Activated naive CD4-positive, alpha-beta T cell treated with anti-CD3 and anti-CD28 coated beads for 36 hours (primary cell): ENCODE measurements at regions not wholly inside any gene's neighbourhood (a gene's known extent, or its start where the extent isn't known, plus 50 kb on each side); places are given as distances from the start of the nearest gene placed in this dataset.

Experiments used
- CTCF ChIA-PET: fragments of 350-600 bp; sonication (Branson Sonifier 250); formaldehyde crosslinking; loops from one replicate; lab custom pipeline; 2021; ENCODE audit warnings: antibody characterized with exemption; lab: Charles Lee
- DNase-seq: peaks from one replicate; pipeline ENCODE4 v3.0.0-alpha.2; 2020
- H3K27ac Mint-ChIP-seq: one replicate; pipeline ENCODE4 v1.8.0; 2021; ENCODE audit warnings: mild to moderate bottlenecking, mixed read lengths
- H3K27me3 Mint-ChIP-seq: one replicate; pipeline ENCODE4 v1.8.0; 2021; ENCODE audit warnings: low read depth, mixed read lengths
- H3K36me3 Mint-ChIP-seq: one replicate; pipeline ENCODE4 v1.8.0; 2021; ENCODE audit warnings: low read depth, mixed read lengths
- H3K4me1 Mint-ChIP-seq: one replicate; pipeline ENCODE4 v1.8.0; 2021; ENCODE audit warnings: low read depth, mixed read lengths
- H3K4me3 Mint-ChIP-seq: one replicate; pipeline ENCODE4 v1.8.0; 2021; ENCODE audit warnings: mild to moderate bottlenecking, moderate library complexity, mixed read lengths
- H3K9me3 Mint-ChIP-seq: one replicate; pipeline ENCODE4 v1.8.0; 2021; ENCODE audit warnings: mixed read lengths
- intact Hi-C: fragments of 100-400 bp; cut with micrococcal nuclease; formaldehyde crosslinking; loops from one replicate; pipeline ENCODE4 v1.15.1; 2023

- Mint-ChIP-seq H3K36me3 (no peaks in the 10 kb centered on the region), H3K27ac (no peak overlapping the region), H3K4me1 (no peaks in the 10 kb centered on the region), H3K4me3 (no peak overlapping the region), H3K9me3 (no peaks in the 10 kb centered on the region), H3K27me3 (peaks cover 3% of the 10 kb centered on the region)
- intact Hi-C loops: no loop called here
- CTCF ChIA-PET: no interaction called here
- no peak for DNase-seq
Observed at GRCh38 chr10:33725430-33725829, 391.0 kb upstream of the NRP1 start.

GRCh38 chr10:33723181-33723580, 388.7 kb upstream of the NRP1 start:
- no peaks in the 10 kb centered on the region for H3K36me3 Mint-ChIP-seq
- H3K9me3 Mint-ChIP-seq: no peaks in the 10 kb centered on the region
- CTCF ChIA-PET: no interaction called here
- no peaks in the 10 kb centered on the region for H3K4me1 Mint-ChIP-seq
- intact Hi-C loops: no loop called here
- DNase-seq: no peak
- no peak overlapping the region for H3K27ac Mint-ChIP-seq
- no peaks in the 10 kb centered on the region for H3K27me3 Mint-ChIP-seq
- H3K4me3 Mint-ChIP-seq: no peak overlapping the region

GRCh38 chr10:33722067-33722466, 387.6 kb upstream of the NRP1 start:
- no peak for DNase-seq
- no peak overlapping the region for H3K27ac Mint-ChIP-seq
- H3K4me1 Mint-ChIP-seq: no peaks in the 10 kb centered on the region
- CTCF ChIA-PET: no interaction called here
- no peaks in the 10 kb centered on the region for H3K27me3 Mint-ChIP-seq
- intact Hi-C loops: no loop called here
- no peak overlapping the region for H3K4me3 Mint-ChIP-seq
- H3K9me3 Mint-ChIP-seq: no peaks in the 10 kb centered on the region
- no peaks in the 10 kb centered on the region for H3K36me3 Mint-ChIP-seq

GRCh38 chr10:33721509-33721908, 387.0 kb upstream of the NRP1 start:
- Mint-ChIP-seq H3K27me3 (no peaks in the 10 kb centered on the region), H3K4me3 (no peak overlapping the region), H3K27ac (no peak overlapping the region), H3K9me3 (no peaks in the 10 kb centered on the region), H3K36me3 (no peaks in the 10 kb centered on the region), H3K4me1 (no peaks in the 10 kb centered on the region)
- intact Hi-C loops: no loop called here
- CTCF ChIA-PET: no interaction called here
- no peak for DNase-seq

- CTCF ChIA-PET: no interaction called here
- Mint-ChIP-seq H3K36me3 (no peaks in the 10 kb centered on the region), H3K4me1 (no peaks in the 10 kb centered on the region), H3K27me3 (peaks cover 4% of the 10 kb centered on the region), H3K27ac (no peak overlapping the region), H3K9me3 (no peaks in the 10 kb centered on the region), H3K4me3 (no peak overlapping the region)
- no peak for DNase-seq
- intact Hi-C loops: no loop called here
Observed at GRCh38 chr10:33720161-33720560, 385.7 kb upstream of the NRP1 start.

GRCh38 chr10:33719005-33719703, 384.7 kb upstream of the NRP1 start:
- H3K27me3 Mint-ChIP-seq: peaks cover 5% of the 10 kb centered on the region
- CTCF ChIA-PET: interaction anchor here (0.8 kb wide), 1 partner anchor 10 kb away, joined by 3 read pairs; no protein-coding TSS in a partner anchor

GRCh38 chr10:33716501-33717267, 382.2 kb upstream of the NRP1 start:
- Mint-ChIP-seq H3K4me3 (no peak overlapping the region), H3K27me3 (peaks cover 8% of the 10 kb centered on the region), H3K27ac (no peak overlapping the region), H3K4me1 (no peaks in the 10 kb centered on the region), H3K36me3 (no peaks in the 10 kb centered on the region), H3K9me3 (no peaks in the 10 kb centered on the region)
- DNase-seq: no peak
- intact Hi-C loops: no loop called here
- CTCF ChIA-PET: interaction anchor here (0.6 kb wide), 1 partner anchor 941 kb away, joined by 3 read pairs; no protein-coding TSS in a partner anchor

More at GRCh38 chr10:33719005-33719703, 384.7 kb upstream of the NRP1 start:
- Mint-ChIP-seq H3K9me3 (no peaks in the 10 kb centered on the region), H3K4me3 (no peak overlapping the region), H3K27ac (no peak overlapping the region), H3K4me1 (no peaks in the 10 kb centered on the region), H3K36me3 (no peaks in the 10 kb centered on the region)
- no peak for DNase-seq
- intact Hi-C loops: no loop called here

- H3K36me3 Mint-ChIP-seq: no peaks in the 10 kb centered on the region
- H3K4me1 Mint-ChIP-seq: no peaks in the 10 kb centered on the region
- H3K27me3 Mint-ChIP-seq: peaks cover 8% of the 10 kb centered on the region
- CTCF ChIA-PET: no interaction called here
- no peak for DNase-seq
- H3K9me3 Mint-ChIP-seq: no peaks in the 10 kb centered on the region
- no peak overlapping the region for H3K27ac Mint-ChIP-seq
- no peak overlapping the region for H3K4me3 Mint-ChIP-seq
- intact Hi-C loops: no loop called here
Observed at GRCh38 chr10:33715303-33715975, 381.0 kb upstream of the NRP1 start.

GRCh38 chr10:33712825-33713224, 378.4 kb upstream of the NRP1 start:
- no peaks in the 10 kb centered on the region for H3K36me3 Mint-ChIP-seq
- H3K27me3 Mint-ChIP-seq: peaks cover 8% of the 10 kb centered on the region
- H3K4me3 Mint-ChIP-seq: no peak overlapping the region
- H3K27ac Mint-ChIP-seq: no peak overlapping the region
- CTCF ChIA-PET: no interaction called here
- no peak for DNase-seq
- intact Hi-C loops: no loop called here
- no peaks in the 10 kb centered on the region for H3K9me3 Mint-ChIP-seq
- no peaks in the 10 kb centered on the region for H3K4me1 Mint-ChIP-seq

GRCh38 chr10:33710006-33710405, 375.5 kb upstream of the NRP1 start:
- Mint-ChIP-seq H3K36me3 (no peaks in the 10 kb centered on the region), H3K9me3 (no peaks in the 10 kb centered on the region), H3K4me1 (no peaks in the 10 kb centered on the region), H3K27ac (no peak overlapping the region), H3K27me3 (peaks cover 13% of the 10 kb centered on the region), H3K4me3 (no peak overlapping the region)
- intact Hi-C loops: no loop called here
- no peak for DNase-seq
- CTCF ChIA-PET: interaction anchor here (1.1 kb wide), 1 partner anchor 9 kb away, joined by 3 read pairs; no protein-coding TSS in a partner anchor

- CTCF ChIA-PET: interaction anchor here (1.1 kb wide), 1 partner anchor 10 kb away, joined by 3 read pairs; no protein-coding TSS in a partner anchor
- Mint-ChIP-seq H3K27ac (no peak overlapping the region), H3K4me3 (no peak overlapping the region), H3K4me1 (no peaks in the 10 kb centered on the region), H3K36me3 (no peaks in the 10 kb centered on the region), H3K27me3 (peaks cover 12% of the 10 kb centered on the region), H3K9me3 (no peaks in the 10 kb centered on the region)
- intact Hi-C loops: no loop called here
- no peak for DNase-seq
Observed at GRCh38 chr10:33709008-33709753, 374.7 kb upstream of the NRP1 start.

- no peak for DNase-seq
- H3K9me3 Mint-ChIP-seq: no peaks in the 10 kb centered on the region
- peaks cover 10% of the 10 kb centered on the region for H3K27me3 Mint-ChIP-seq
- no peaks in the 10 kb centered on the region for H3K4me1 Mint-ChIP-seq
- no peak overlapping the region for H3K27ac Mint-ChIP-seq
- H3K4me3 Mint-ChIP-seq: no peak overlapping the region
- intact Hi-C loops: no loop called here
- no peaks in the 10 kb centered on the region for H3K36me3 Mint-ChIP-seq
- CTCF ChIA-PET: no interaction called here
Observed at GRCh38 chr10:33708561-33708960, 374.1 kb upstream of the NRP1 start.
